HG03095 (cell line): ENCODE measurements at regions not wholly inside any gene's neighbourhood (a gene's known extent, or its start where the extent isn't known, plus 50 kb on each side); places are given as distances from the start of the nearest gene placed in this dataset.
"Not testable (repeated sequence)": the region's sequence is repeated elsewhere in the genome, so short reads cannot be mapped to it uniquely, and the experiment has no call there.

Source experiments
- ATAC-seq: cut with Tn5 transposase; IDR thresholded peaks from one replicate; pipeline ENCODE4 v1.9.1; 2021; ENCODE audit warnings: moderate library complexity; ENCODE audit not compliant: unreplicated experiment

DNA sequence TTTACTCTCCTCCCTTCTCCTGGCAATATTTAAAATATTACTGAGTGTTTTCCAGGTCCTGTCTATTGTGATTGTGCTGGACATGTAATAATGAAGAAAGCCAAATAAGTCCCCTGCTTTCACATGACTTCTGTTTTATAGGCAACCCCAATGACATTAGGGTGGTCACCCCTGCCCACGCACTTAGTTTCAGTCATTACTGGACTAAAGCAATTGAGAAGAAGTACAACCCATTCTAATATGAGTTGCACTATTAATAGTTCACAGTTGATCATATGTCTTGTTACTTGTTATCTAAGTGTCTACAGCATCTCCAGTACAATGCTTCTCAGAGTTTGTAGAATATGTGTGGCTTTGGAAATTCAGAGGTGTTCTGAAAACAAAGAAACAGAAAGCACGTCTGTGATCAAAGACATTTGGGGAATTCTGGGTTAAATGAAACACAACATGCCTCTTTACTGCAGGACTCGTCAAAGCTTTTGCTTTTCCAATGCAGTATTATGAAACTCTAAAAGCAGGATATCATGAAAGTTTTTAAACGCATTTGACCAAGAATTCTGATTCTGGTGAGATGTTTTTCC is 789.5 kb downstream of the DHX35 start:
- ATAC-seq = no peak

DNA sequence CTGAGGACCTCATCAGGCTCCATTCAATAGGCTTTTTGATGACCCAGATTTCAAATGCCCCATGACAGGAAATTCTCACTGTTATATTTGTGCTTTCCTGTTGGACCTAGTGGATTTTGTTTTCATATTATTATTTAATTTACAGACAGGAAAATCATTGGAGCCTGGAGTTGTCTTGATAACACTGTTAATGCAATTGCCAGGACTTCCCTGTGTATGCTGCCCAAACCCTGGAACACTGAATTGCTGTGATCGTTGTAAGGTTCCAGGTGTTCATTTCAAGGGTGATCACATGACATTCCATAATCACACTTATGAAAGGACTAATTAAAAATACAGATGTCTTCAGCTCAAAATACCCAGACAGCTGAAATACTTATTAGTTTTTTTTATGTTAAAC is 783.2 kb downstream of the DHX35 start:
- no peak for ATAC-seq

DNA sequence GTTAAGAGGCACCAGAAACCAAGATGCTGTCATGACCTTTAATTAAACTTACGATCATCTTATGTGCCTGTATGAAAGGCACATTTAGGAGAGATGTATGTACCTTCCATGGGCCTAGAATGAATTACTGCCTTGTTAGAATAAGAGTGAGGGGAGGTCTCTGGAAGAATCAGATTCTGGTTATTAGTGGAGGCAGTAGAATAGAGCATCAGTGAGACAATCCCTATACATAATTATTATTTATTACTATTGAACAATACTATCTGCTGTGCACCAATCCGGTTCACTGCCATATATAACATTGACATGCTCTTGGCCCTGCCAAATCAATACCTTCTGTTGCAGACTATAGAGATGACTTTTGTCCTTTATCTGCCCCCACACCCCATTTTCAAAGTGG is 776.5 kb downstream of the DHX35 start:
- ATAC-seq = no peak

DNA sequence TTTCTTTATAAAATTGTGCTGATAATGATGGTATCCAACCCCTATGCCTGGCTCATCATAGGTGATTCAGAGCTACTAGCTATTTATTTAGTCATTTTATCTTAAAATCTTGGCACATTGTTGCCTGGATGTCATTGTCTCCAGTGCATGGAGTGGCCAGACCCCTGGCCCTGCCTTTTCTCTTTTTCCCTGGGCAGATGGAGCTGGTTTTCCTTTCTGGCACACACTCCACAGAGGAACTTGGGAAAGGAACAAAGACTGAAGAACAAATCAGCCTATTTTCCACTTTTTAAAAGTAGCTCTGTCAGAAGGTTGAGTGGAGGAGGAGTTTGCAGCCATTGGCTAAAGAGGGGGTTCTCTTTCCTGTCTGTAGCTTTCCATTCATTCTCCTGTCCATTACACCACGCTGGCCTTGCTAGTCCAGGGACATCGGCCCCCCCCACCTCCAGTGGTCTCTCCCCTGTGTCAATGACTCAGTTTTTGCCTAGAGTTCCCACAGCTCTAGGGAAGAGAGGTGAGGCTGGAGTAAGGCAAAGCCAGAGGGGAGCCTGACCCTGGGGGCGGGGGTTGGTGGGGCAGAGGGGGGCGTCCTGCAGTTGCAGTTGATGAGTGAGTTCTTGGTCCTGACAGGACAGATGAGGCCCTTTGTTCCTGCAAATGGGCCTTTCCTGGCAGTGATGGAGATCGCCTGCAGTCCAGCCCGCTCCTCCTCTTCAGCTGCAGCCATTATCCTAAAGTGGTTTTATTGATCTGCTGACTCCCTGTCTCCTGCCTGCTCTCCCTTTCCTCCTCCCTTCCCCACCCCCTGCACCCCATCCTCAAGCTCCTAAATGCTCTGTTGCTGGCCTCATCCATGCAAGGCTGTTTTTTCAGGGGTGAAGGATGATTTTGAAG is 774.5 kb downstream of the DHX35 start:
- no peak for ATAC-seq

DNA sequence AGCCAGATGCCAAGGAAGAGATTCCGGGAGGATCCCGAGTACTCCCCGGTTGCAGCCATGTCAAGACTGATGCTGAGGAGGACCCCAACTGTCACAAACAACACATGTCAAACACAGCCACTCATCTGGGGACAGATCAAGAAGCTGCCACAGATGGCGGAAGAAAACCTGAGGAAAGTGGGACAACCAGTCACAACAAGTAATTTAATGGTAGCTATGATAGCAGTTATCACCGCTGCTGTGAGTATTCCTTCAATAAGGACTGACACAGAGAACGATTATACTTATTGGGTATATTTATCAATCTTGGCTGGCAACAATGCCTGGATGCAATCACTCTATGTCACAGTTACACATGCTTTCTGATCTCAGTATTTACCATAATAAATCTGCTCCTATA is 763.4 kb downstream of the DHX35 start:
- not testable (repeated sequence) for ATAC-seq

DNA sequence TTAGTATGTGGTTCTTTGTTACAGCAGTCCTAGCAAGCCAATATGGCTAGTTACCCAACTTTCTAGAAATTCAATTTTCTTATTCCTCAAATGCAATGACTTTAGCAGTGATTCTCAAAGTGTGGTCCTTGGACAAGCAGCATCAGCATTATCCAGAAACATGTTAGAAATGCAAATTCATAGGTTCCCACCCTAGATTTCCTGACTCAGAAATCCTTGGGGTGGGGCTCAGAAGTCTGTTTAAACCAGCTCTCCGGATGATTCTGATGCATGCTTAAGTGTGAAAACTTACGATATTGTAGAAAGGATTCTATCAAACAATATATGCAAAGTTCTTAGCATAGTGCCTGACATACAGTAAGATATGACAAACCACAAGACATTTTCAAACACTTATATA is 757.1 kb downstream of the DHX35 start:
- no peak for ATAC-seq

DNA sequence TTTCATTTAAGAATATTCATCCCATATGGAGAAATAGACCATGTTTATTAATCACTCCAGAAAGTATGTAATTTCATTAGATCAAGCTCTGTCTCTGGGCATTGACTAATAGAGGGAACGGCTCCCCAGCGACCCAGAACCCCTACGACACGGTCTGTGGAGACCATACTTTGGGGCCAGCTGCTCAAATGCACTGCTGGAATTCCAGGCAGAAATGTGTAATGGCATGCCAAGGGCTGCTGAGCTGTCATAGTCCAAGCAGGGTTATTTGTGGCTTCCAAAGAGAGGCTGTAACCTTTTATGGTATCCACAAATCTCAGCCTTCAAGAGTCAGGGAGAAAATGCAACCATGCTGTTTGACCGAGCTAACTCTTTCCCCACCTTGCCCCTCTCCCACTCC is 755.8 kb downstream of the DHX35 start:
- ATAC-seq = no peak

DNA sequence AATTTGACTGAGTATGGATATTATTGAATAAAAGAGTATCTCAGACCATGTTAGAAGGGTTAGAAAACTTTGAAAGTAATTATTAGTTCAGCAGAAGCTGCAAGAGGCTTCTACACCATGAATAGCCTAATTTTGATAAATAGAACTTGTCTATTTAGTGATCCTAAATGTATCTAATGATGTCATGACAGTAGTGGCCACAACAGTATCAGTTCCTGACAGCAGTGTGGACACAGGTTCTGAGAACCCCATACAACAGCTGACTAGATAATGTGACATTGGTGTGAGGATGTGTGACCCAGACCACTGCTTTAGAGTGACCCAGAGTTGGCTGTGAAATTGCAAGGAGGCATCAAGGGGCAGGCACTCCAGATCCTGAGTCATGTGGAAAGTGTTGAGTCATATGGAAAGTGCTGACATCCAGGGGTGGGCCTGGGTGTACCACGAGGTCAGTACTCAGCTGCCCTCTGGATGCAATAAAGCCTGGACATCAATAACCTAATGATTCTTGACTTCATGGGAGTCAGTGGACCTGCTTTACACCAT is 754.7 kb downstream of the DHX35 start:
- ATAC-seq = no peak

DNA sequence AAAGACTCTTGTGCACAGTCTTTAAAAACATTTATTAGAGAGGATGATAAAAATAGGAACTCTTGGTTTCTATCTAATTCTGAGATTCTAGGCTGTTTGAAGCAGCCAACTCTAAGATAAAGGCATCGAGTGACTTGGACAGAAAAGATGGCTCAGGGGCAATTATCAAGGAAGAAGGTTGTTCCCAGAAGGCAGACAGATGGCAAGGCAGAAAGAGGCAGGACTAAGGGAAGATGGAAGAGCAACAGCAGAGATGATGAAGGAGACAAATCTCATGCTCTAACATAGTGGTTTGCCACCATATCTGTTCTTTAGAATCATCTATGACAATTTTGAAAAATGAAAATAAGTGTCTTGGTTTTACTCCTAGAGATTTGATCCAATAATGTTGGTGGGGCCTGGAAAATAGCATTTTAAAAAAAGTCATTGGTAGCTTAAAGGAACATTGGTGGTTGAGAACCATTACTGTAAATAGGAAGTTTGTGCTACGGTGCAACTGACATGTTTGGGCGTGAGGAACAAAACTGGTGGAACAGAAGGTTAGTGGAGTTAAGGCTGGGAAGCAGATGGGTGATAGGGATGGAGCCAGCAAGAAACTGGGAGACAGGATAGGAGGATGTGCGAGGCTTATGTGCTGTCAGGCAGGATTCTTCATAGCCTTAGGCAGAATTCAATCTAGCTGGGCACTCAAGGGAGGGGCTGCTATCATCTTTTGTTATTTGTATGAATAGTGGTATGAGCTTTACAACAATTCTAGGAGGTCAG is 751.1 kb downstream of the DHX35 start:
- no peak for ATAC-seq

DNA sequence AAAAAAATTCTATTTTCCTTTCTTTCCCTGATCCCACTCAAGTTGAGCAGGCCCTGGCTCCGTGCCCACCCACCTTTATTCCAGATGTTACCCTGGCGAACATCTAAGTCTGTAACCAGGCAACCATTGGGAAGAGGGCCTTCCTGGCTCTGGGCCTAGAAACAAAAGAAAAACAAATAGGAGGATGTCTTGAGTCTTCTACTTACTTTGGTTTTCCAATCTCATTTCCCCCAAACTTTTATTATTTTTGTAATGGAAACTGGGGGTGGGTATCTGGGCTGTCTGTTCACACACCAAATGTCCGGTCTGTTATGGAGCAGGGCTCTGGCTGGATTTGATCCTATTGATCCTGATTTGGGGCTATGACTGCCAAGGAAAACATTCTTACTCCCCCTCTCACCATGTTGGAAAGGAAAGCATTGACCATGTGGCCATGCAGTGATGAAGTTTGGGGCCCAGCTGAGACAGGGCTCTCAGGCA is 744.1 kb downstream of the DHX35 start:
- no peak for ATAC-seq

DNA sequence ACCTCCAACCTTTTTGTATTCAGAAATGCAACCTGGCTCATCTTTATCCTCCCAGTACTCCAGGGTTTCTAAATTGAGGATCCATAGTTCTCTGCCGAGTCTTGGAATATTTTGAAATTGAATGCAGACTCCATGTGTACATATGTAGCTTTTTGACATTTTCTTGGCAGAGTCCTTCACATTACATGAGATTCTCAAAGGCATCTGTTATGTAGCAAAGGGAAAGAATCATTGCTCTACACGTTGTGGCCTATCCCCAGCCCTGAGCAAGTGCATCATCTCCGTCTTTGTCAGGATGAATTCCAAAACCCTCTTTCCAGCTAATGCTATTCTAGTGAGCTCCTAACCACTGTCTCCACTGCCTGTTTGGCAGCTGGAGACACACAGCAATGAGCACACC is 742.9 kb downstream of the DHX35 start:
- no peak for ATAC-seq

DNA sequence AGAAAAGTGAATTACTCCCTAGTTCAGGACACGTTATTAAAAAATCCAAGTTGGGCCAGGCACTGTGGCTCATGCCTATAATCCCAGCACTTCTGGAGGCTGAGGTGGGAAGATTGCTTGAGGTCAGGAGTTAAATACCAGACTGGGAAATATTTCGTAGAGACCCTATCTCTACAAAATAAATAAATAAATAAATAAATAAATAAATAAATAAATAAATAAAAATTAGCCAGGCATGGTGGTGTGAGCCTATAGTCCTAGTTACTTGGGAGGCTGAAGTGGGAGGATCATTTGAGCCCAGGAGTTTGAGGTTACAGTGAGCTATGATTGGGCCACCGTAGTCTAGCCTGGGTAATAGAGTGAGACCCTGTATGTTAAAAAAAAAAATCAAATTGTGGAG is 741.2 kb downstream of the DHX35 start:
- not testable (repeated sequence) for ATAC-seq

DNA sequence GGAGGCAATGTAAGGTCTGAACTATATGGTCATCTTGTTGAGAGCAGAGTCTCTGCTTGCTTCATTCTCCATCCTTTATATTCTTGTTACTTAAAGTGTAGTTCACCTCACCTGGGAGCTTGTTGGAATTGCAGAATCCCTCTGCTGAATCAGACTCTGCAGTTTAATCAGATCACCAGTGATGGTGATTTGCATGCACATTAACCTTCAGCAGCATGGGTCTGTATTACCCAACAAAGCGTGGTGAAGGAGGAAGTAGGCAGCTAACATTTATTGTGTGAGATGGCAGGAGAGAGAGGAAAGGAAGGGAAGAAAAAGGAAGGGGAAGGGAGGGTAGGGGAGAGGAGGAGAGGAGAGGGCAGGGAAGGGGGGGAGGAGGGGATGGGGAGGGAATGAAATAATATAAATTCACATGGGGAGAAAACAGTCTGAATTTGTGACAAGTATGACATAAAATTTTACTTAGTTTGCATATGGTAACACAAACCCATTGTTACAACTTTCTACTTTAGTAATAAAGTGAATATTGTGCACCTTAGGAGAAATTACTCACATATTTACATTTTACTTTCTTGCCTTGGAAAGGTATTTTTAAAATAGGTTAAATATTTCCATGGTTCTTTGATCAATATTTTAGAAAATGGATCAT is 740.7 kb downstream of the DHX35 start:
- no peak for ATAC-seq

DNA sequence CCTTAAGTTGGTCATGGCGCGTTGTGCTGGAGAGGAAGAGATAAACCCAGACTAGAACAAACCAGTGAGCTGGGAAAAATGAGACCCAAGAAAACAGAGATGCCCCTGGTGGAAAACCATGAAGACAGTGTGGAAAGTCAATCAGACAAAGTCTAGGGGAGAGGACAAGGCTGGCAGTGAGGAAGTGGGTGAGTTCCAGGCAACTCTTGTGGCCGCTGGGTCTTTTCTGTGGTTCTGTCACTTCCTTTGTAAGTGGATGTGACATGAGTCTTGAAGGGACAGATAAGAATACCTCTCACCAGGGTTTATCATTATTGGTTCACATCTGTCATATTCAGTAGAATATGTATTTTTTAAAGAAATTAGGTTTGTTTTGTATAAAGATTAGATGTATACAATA is 738.4 kb downstream of the DHX35 start:
- ATAC-seq = no peak

DNA sequence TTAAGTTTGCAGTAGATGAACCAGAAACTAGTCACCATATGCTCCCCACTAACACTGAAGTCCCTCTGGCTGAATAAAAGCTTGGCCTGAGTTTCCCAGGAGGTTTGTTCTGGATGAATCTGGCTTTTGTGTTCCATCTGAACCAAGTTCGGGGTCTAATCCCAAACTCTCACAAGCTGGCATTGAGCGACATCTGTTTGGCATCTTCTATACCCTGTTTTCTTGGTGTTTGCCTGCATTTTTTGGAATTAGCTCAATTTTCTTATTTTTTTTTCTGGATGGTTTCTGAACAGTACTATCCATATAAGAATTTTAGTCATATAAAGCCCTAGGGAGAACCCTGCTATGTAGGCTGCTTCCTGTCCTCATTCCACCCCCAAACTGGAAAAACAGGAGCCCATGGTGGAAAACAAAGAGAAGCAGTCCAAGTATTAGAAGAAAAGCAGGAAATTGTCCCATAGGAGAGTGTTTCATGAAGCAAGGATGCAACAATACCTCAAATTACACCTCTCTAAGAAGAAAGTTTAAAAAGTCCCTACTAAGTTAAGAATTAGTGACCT is 737.1 kb downstream of the DHX35 start:
- no peak for ATAC-seq

DNA sequence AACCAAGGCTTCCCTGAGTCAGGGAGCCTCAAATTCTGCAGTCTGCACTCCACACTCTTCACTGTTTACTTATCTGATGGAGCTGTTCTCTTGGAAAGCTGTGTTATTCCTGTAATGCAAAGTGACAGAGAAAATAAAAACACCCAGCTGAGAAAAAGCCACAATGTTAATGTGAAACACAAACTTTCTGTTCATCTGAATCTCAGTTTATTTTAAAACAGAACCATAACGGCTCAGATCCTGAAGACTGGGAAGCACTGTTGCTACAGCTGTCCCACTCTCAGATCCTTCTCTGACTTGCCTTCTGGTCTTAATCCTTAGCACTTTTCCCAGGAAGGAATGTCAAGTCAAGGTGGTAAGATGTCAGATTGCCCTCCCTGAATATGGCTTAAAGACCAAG is 736.6 kb downstream of the DHX35 start:
- no peak for ATAC-seq

DNA sequence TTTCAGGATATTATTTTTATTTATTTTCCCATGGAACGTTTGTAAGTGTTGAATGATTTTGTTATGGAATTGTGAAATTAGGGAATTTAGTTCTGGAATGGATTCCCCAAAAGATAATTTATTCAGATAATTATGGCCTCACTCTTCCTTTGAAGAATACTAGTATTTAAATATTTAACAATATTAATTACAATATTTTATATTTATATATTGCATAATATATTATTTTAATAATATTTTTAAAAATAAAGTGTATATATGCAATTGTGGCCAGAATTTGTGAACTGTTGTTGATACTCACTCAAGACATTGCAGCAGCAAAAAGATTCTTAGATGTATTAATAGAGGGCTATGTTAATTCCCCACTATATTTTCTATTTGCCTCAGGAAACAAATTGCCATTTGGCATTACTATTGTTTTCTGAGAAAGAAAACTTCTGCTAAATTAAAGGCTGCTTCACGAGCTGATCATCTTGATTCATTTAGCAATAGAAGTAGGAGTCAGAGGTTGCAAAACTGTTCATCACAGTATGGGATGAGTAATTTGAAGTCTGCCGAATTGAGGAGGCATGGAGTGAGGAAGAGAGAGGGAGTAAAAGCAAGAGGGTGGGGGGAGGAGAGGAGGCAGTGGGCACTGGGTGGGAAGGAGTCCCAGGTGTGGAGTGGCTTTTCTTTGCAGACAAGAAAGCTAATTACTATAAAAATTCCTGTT is 729.2 kb downstream of the DHX35 start:
- no peak for ATAC-seq

DNA sequence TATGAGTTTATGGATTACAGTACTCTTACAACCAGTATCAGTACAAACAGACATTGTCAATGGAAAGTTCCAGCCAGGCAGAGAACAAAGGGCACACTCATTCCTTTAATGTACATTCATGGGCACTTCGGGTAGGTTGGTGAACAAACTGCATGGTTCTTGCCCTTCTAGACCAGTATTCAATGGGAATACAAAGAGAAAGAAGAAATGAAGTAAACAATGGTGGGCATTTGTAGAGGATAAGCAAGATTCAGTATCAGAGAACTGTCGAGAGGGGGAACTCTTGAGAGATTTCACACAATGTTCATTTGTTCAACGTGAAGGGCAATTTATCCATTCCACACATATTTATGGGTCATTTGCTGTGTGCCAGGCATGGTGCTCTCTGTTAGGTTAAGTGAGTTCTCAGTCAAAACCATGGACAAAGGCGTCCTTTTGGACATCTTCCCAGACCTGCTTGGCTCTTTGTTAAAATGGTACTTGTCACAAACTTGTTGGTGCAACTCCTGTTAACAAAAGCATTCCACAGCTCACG is 714.8 kb downstream of the DHX35 start:
- ATAC-seq = no peak

DNA sequence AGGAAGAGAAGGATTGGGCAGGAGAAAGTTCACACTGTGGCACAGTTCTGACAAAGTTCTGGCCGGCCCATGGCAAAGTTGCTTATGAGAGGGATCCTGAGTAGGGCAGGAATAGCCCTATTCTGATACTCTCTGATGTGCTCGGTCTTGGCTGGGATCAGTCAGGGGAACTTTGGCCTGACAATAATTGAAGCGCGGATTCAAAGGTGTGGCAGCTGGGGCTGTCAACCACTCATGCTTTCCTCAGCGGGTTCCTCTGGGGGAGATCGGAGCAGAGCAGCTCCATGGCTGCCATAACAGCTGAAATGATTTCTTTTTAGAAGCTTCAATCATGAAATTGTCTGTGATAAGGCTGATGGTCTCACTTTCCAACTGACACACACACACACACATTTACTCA is 714.1 kb downstream of the DHX35 start:
- no peak for ATAC-seq

DNA sequence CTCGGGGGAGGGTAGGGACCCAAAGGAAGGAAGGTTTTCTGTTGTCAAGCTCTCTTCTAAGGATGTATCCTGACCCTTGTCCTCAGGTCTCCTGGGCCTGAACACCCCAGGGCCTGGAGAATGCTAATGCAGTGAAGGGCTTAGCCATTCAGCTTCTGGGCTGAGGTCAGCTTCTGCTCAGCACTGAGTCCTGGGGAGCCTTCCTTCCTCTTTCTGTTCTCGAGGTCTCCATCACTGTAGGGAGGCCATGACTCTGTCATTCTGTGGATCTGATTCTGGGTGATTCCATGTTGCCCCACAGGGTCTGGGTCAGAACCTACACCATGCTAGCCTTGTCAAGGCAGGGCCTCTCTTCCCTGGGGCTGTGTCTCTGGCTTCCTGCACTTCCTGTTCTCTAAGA is 712.7 kb downstream of the DHX35 start:
- ATAC-seq = no peak
